HG03039 (cell line): ENCODE measurements at regions not wholly inside any gene's neighbourhood (a gene's known extent, or its start where the extent isn't known, plus 50 kb on each side); places are given as distances from the start of the nearest gene placed in this dataset.
A peak's percentile ranks its signal among the peaks of the same experiment; 100 is the strongest.

Experiments
- ATAC-seq: cut with Tn5 transposase; IDR thresholded peaks from one replicate; pipeline ENCODE4 v1.9.1; 2021; ENCODE audit warnings: mild to moderate bottlenecking, moderate library complexity; ENCODE audit not compliant: unreplicated experiment

- no peak for ATAC-seq
These were observed 278.5 kb upstream of the GJB5 start for GRCh38 chr1:34476371-34476770.

DNA sequence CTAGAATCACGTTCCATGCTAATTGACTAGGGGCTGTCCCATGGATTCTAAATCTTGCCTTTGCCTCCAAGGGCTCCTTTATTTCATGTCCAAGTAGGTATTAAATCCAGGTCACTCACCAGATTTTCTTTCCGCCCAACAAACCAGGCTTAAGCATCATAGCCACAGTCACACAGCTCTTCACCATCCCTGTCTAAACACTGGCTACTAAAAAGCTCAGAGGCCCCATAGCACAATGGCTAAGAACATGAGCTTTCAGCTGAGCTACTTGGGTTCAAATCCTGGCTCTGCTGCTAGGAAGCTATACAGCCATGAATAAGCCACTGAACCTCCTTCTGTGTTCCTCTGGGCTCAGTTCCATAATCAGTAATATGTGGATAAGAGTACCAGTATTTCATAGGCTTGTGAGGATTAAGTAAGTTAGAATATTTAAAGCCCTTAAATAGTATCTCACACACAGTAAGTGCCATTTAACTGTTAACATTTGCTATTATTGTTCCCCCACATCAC is 277.2 kb upstream of the GJB5 start:
- ATAC-seq = no peak

DNA sequence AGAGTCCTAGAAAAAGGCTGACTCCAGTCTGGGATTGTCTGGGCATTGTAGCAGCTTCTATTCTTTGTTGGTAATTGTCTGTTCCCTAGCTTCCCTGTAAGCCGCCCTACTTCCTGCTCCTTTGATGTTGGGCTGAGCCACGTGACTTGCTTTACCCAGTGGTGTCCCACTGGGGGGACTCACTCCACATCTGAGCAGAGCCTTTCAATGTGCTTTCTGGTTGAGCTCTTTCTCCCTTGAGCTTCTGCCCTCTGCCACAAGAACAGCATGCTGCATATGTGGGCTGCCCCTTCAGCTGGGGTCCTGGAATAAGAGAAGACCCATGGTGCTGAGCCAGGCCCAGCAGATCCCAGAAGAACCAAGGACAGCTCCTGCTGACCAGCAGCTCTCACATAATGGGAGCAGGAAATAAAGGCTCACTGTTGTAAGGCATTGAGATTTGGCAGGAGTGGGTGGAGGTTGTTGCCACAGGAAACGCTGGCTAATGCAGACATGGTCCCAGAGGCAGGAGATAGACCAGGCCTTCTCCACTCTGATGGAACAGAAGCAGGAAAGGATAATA is 276.3 kb upstream of the GJB5 start:
- ATAC-seq = no peak

- ATAC-seq = no peak
These were observed 275.1 kb upstream of the GJB5 start for GRCh38 chr1:34479731-34480130.

- no peak for ATAC-seq
These were observed 266.7 kb upstream of the GJB5 start for GRCh38 chr1:34488080-34488708.

- ATAC-seq = no peak
These were observed 254.4 kb upstream of the GJB5 start for GRCh38 chr1:34500451-34500850.

GRCh38 chr1:34511802-34512201 is 243.0 kb upstream of the GJB5 start:
- ATAC-seq = no peak

DNA sequence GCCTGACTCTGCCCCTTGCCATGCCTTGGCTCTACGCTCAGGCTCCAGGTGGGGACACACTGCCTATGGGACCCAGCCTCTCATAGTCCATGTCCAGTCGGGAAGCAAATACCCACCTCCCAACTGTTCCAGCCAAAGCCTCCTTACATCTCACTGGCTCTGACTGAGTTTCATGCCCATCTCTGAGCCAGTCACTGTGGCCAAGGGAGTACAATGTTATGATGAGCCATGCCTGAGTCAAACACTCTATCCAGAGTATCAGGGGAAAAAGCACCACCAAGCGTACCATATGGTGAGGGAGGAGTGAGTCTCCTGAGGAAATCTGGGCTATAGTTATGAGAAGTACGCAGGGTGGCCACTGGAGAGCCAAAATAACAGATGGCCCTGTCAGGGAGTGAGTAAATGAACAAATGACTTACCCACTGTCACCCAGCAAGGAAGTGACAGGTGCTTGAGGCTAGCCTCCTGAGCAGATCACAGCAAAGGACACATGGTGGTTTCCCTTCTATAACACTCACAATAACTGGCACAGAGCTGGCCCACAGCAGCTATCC is 236.6 kb upstream of the GJB5 start:
- no peak for ATAC-seq

GRCh38 chr1:34520111-34520510 is 234.7 kb upstream of the GJB5 start:
- no peak for ATAC-seq

- ATAC-seq = no peak
These were observed 230.1 kb upstream of the GJB5 start for GRCh38 chr1:34524783-34525182.

DNA sequence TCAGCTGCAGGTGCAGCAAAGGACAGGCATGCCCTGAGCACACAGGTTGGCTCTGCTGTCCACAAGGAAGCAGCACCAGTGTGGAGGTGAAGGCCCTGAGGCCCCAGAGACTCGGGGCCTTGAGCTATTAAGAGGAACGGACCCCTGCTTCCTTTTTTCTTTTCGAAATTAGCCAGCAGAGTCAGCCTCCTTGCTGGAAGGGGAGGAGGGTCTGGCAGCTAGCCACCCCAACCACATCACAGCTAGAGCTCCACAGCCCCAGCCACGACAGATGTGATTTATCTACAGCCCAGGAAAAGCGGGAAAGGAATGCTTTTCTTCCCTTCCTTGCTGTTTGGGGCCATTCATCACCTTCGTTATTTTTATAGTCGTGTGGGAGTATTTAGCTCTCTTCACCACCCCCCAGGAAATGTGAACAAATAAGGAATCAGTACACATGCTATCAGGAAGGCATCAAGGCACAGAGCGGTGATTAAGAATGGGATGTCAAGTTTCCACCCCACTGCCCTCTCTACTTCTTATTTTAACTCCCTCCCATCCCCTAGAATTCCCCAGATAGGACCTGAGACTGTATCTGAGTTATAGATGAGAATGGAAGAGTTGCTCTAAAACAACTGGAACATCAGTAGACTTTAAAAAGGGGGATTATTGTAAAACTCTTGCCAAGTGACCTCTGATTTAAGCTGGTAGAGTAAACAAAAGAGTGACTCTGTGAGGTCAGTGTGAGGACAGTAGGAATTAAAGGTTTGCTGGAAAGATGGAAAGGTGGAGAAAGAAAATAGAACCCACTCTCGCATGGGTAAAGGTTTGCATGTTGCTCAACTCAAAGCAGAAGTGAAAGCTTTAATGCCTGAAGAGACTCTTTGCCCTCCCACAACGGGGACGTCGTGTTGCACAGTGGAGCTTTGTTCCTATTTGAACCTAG is 224.7 kb upstream of the GJB5 start:
- ATAC-seq = peak; percentile 52

DNA sequence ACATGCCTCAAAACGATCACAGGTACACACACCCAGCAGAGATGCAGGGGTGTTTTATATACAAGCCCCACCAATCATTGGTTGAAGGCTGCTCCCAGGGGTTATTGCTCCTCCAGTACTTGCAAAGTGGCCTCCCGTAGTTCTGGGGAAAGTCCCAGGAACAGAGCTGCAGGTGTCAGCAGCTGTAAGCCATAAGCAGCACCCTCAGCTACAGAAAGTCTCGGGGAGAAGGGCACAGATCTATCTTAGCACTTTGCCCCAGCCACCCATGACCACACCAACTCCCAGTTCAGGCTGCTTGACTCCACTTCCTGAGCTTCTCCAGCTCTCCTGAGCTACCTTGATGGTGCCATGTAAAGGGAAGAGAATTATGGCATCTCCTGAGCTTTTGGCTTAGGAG is 222.7 kb upstream of the GJB5 start:
- no peak for ATAC-seq

DNA sequence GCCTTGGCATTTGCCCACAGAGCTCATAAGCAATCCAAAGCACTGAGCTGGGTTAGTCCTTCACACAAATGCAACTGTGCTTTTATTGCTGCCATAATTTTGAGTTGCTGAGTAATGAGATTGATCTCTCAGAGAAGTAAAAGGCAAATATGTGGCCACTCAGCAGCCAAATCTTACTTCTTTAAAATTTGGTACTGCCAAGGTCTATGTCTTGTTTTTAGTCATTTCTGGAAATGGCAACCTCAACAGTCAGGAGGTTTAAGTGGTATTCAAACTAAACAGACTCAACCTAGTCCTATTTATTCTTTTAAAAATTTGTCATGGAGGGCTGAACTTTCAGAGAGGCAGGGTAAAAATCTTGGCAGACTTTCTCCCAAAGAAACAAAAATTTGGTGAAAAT is 216.4 kb upstream of the GJB5 start:
- no peak for ATAC-seq

DNA sequence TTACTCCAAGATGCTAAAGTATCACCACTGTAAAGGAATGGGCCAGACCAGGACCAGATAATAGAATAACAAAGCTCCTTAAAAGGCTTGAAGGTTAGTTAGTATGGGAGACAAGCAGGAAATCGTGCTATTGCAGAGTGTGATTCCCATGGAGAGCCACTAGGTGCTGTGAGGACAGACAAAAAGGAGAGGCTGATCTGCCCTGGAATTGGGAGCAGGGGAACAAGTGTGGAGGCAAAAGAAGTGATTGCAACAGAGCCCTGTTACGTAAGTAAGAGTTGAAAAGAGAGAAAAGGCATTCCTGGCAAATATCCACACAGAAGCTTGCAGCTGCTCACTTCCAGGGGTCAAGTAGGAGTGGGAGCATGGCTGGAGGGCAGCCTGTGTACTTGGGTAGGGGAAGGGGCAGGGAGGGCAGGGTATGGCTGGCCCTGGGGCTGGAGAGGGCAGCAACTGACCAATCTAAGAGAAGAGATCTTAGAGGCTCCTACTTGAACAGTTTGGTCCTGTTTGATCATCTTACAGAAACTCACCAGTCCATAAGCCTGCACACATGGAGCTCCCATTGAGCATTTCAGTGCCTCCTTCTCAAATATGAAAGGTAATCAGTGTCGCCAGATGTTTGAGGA is 207.7 kb upstream of the GJB5 start:
- ATAC-seq = no peak

- ATAC-seq = no peak
These were observed 205.6 kb upstream of the GJB5 start for GRCh38 chr1:34549199-34549598.

GRCh38 chr1:34578306-34578705 is 176.5 kb upstream of the GJB5 start:
- ATAC-seq = no peak

DNA sequence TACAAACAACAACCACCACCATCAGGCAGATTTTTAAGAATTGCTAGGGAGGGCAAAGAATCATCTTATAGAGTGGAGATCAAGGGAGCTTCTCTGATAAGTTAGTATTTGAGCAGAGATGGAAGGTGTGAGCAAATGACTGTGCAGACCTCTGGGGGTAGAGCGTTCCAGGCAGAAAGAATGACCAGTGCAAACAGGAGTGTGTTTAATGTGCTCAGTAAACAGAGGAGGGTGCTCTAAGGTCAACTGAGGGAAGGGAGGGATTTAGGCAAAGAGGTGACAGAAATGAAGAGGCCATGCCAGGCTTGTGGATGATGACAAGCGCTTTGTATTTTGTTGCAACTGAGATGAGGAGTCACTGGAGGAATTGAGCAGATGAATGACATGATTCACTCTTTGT is 172.5 kb upstream of the GJB5 start:
- no peak for ATAC-seq

- no peak for ATAC-seq
These were observed 167.1 kb upstream of the GJB5 start for GRCh38 chr1:34587761-34588160.

DNA sequence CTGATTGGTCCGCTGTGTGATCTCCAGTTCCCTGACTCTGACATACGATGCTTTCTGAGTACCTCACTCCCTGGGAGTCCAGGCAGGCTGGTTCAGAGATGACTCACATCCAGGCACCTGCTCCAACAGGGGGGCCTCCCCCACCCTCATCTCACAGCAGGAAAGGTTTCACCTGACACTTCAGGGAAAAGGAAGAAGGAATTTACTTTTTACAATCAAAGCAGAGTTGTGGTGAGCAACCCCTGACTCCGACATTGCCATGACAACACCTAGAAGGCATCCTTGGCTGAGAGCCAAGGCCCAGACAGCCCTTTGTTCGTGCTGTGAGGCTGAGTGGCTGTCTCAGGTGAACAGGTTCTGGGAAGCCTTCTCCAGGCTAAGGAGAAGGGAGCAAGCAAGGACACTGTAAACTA is 164.6 kb upstream of the GJB5 start:
- ATAC-seq = no peak

GRCh38 chr1:34591751-34592629 is 162.9 kb upstream of the GJB5 start:
- ATAC-seq = no peak
